NCI-H446 (cell line): ENCODE measurements at regions not wholly inside any gene's neighbourhood (a gene's known extent, or its start where the extent isn't known, plus 50 kb on each side); places are given as distances from the start of the nearest gene placed in this dataset.
"Not testable (repeated sequence)": the region's sequence is repeated elsewhere in the genome, so short reads cannot be mapped to it uniquely, and the experiment has no call there.

Experiments used
- DNase-seq, 2 experiments: peaks; one replicate each; lab custom pipeline; 2025; lab: John Stamatoyannopoulos, UW

- no peak for DNase-seq
These were observed 625.6 kb downstream of the BCOR start for GRCh38 chrX:39472161-39472560.

GRCh38 chrX:39473812-39474211 lies 623.9 kb downstream of the BCOR start:
- no peak for DNase-seq

GRCh38 chrX:39475372-39475771 lies 622.4 kb downstream of the BCOR start:
- no peak for DNase-seq

GRCh38 chrX:39476604-39477021 lies 621.1 kb downstream of the BCOR start:
- no peak for DNase-seq

- DNase-seq: no peak
These were observed 620.6 kb downstream of the BCOR start for GRCh38 chrX:39477031-39477761.

GRCh38 chrX:39477762-39478120 lies 620.0 kb downstream of the BCOR start:
- no peak for DNase-seq

- DNase-seq: no peak
These were observed 617.9 kb downstream of the BCOR start for GRCh38 chrX:39479856-39480255.

GRCh38 chrX:39480963-39481362 lies 616.8 kb downstream of the BCOR start:
- peak; percentile 33 to 72 for DNase-seq

- DNase-seq: no peak
These were observed 616.1 kb downstream of the BCOR start for GRCh38 chrX:39481621-39482020.

GRCh38 chrX:39484159-39485068 lies 613.3 kb downstream of the BCOR start:
- DNase-seq: no peak

- DNase-seq: no peak
These were observed 610.4 kb downstream of the BCOR start for GRCh38 chrX:39487166-39487968.

- no peak for DNase-seq
These were observed 609.8 kb downstream of the BCOR start for GRCh38 chrX:39487969-39488330.

GRCh38 chrX:39491548-39492297 lies 606.0 kb downstream of the BCOR start:
- DNase-seq: no peak

GRCh38 chrX:39492497-39493162 lies 605.1 kb downstream of the BCOR start:
- DNase-seq: peak in 1 of 2 experiments; percentile 13

GRCh38 chrX:39493168-39493567 lies 604.6 kb downstream of the BCOR start:
- DNase-seq: no peak

- DNase-seq: not testable (repeated sequence)
These were observed 600.6 kb downstream of the BCOR start for GRCh38 chrX:39497117-39497516.

- peak in 1 of 2 experiments; percentile 59 for DNase-seq
These were observed 600.0 kb downstream of the BCOR start for GRCh38 chrX:39497702-39498265.

- no peak for DNase-seq
These were observed 597.8 kb downstream of the BCOR start for GRCh38 chrX:39499996-39500395.

GRCh38 chrX:39501822-39502221 lies 595.9 kb downstream of the BCOR start:
- no peak for DNase-seq

- no peak for DNase-seq
These were observed 595.3 kb downstream of the BCOR start for GRCh38 chrX:39502486-39502885.

GRCh38 chrX:39504227-39504626 lies 593.5 kb downstream of the BCOR start:
- DNase-seq: no peak
